SK-N-SH (cell line): ENCODE measurements at regions not wholly inside any gene's neighbourhood (a gene's known extent, or its start where the extent isn't known, plus 50 kb on each side); places are given as distances from the start of the nearest gene placed in this dataset.
"Not testable (repeated sequence)": the region's sequence is repeated elsewhere in the genome, so short reads cannot be mapped to it uniquely, and the experiment has no call there.

ENCODE experiments used
- CTCF ChIA-PET: fragments of 300-600, 350-600 bp; formaldehyde crosslinking; extraction: SDS; loops from one replicate; lab custom pipeline; 2021; lab: Yijun Ruan, JAX
- POLR2A ChIA-PET: fragments of 350-600 bp; sonication (Branson Sonifier 250); formaldehyde crosslinking; extraction: SDS; loops from one replicate; lab custom pipeline; 2020; ENCODE audit warnings: antibody characterized with exemption, inconsistent platforms; lab: Yijun Ruan, JAX
- DNase-seq: peaks from one replicate; pipeline ENCODE4 v3.0.0; 2012
- H2AFZ ChIP-seq: fragments of 200-600 bp; sonication (generic); 2 replicates; pipeline ENCODE4 v1.8.1; 2016; ENCODE audit warnings: antibody characterized with exemption, mild to moderate bottlenecking, low read depth
- H3F3A ChIP-seq: fragments of 200-600 bp; sonication (generic); replicated peaks from 2 replicates; pipeline ENCODE3; 2016; ENCODE audit warnings: antibody characterized with exemption, mild to moderate bottlenecking; ENCODE audit not compliant: insufficient read depth
- H3K27ac ChIP-seq, 2 experiments: fragments of 200-500 bp in 1 of 2; fragments of 200-600 bp in 1 of 2; sonication (Bioruptor generic) in 1 of 2; sonication (generic), shearing (Covaris generic) in 1 of 2; 2 replicates each; pipeline versions ENCODE4 v1.5.1 to v1.6.1; 2014 to 2016; ENCODE audit warnings: low read depth in 2 of 2, inconsistent platforms in 1 of 2, low read length in 1 of 2, mild to moderate bottlenecking in 1 of 2, mixed read lengths in 1 of 2
- H3K27me3 ChIP-seq: fragments of 200-600 bp; sonication (generic), shearing (Covaris generic); 2 replicates; pipeline ENCODE4 v1.6.1; 2016; ENCODE audit warnings: mixed run types; ENCODE audit not compliant: insufficient read depth
- H3K36me3 ChIP-seq, 2 experiments: fragments of 200-500 bp in 1 of 2; fragments of 200-600 bp in 1 of 2; sonication (Bioruptor generic) in 1 of 2; sonication (generic) in 1 of 2; replicated peaks in 1 of 2; 2 replicates each; pipeline versions ENCODE3 to v1.5.1; 2014 to 2016; ENCODE audit warnings: low read length in 1 of 2, mild to moderate bottlenecking in 1 of 2; ENCODE audit not compliant: insufficient read depth in 2 of 2, control insufficient read depth in 1 of 2
- H3K4me1 ChIP-seq, 2 experiments: fragments of 200-500 bp in 1 of 2; fragments of 200-600 bp in 1 of 2; sonication (Bioruptor generic) in 1 of 2; sonication (generic), shearing (Covaris generic) in 1 of 2; 2 replicates each; pipeline versions ENCODE4 v1.5.1 to v1.6.1; 2014 to 2016; ENCODE audit warnings: low read depth in 1 of 2, low read length in 1 of 2, mixed run types in 1 of 2; ENCODE audit not compliant: insufficient read depth in 2 of 2, control insufficient read depth in 1 of 2
- H3K4me2 ChIP-seq: fragments of 200-600 bp; sonication (generic), shearing (Covaris generic); 2 replicates; pipeline ENCODE4 v1.6.1; 2017; ENCODE audit warnings: mixed run types
- H3K4me3 ChIP-seq, 2 experiments: fragments of 200-500 bp in 1 of 2; fragments of 200-600 bp in 1 of 2; sonication (Bioruptor generic) in 1 of 2; sonication (generic), shearing (Covaris generic) in 1 of 2; 2 replicates each; pipeline versions ENCODE4 v1.5.1 to v1.8.1; 2014 to 2016; ENCODE audit warnings: low read depth in 2 of 2, inconsistent platforms in 1 of 2, low read length in 1 of 2, mild to moderate bottlenecking in 1 of 2, mixed read lengths in 1 of 2, moderate library complexity in 1 of 2
- H3K79me2 ChIP-seq: fragments of 200-600 bp; sonication (generic); 2 replicates; pipeline ENCODE4 v1.8.1; 2017; ENCODE audit warnings: mild to moderate bottlenecking; ENCODE audit not compliant: insufficient read depth
- H3K9ac ChIP-seq: fragments of 200-600 bp; sonication (generic); 2 replicates; pipeline ENCODE4 v1.6.1; 2017; ENCODE audit warnings: mixed run types
- H3K9me2 ChIP-seq: fragments of 200-600 bp; sonication (generic); 2 replicates; pipeline ENCODE4 v1.6.1; 2017; ENCODE audit warnings: mixed run types
- H3K9me3 ChIP-seq: fragments of 200-600 bp; sonication (generic); 2 replicates; pipeline ENCODE4 v1.6.1; 2017; ENCODE audit warnings: mixed run types, mild to moderate bottlenecking, moderate library complexity
- H4K20me1 ChIP-seq: fragments of 200-600 bp; sonication (generic); 2 replicates; pipeline ENCODE4 v1.6.1; 2017; ENCODE audit warnings: mild to moderate bottlenecking, mixed run types; ENCODE audit not compliant: insufficient read depth
- CHD2 ChIP-seq: fragments of 150-350 bp; IDR thresholded peaks from 2 replicates; pipeline ENCODE4 v1.6.1; 2018; ENCODE audit warnings: low read length; ENCODE audit not compliant: partially characterized antibody
- CTCF ChIP-seq: fragments of 200-600 bp; sonication (generic); IDR thresholded peaks from 2 replicates; pipeline ENCODE4 v1.6.1; 2017; ENCODE audit warnings: antibody characterized with exemption, mild to moderate bottlenecking, moderate library complexity
- EZH2phosphoT487 ChIP-seq: fragments of 200-600 bp; sonication (generic); IDR thresholded peaks from 2 replicates; pipeline ENCODE4 v1.6.1; 2017; ENCODE audit warnings: low read depth, mixed run types, mild to moderate bottlenecking, antibody characterized with exemption, moderate library complexity, borderline replicate concordance
- FOXM1 ChIP-seq: IDR thresholded peaks from 2 replicates; pipeline ENCODE4 v1.4.0; 2012; ENCODE audit warnings: low read depth, mild to moderate bottlenecking
- GATA2 ChIP-seq: sonication (generic); formaldehyde crosslinking; IDR thresholded peaks from 2 replicates; pipeline ENCODE4 v1.5.0; 2020; ENCODE audit warnings: mild to moderate bottlenecking, missing genetic modification reagents
- IRF3 ChIP-seq: fragments of 150-350 bp; IDR thresholded peaks from 2 replicates; pipeline ENCODE4 v1.6.1; 2016; ENCODE audit warnings: mild to moderate bottlenecking, low read depth, low read length
- JUND ChIP-seq: IDR thresholded peaks from 2 replicates; pipeline ENCODE4 v1.4.0; 2012
- MEF2A ChIP-seq: IDR thresholded peaks from 2 replicates; pipeline ENCODE4 v1.4.0; 2012; ENCODE audit warnings: low read depth, borderline replicate concordance
- NFIC ChIP-seq: IDR thresholded peaks from 2 replicates; pipeline ENCODE4 v1.4.0; 2012; ENCODE audit warnings: borderline replicate concordance
- RAD21 ChIP-seq: IDR thresholded peaks from 2 replicates; pipeline ENCODE4 v1.6.1; 2012; ENCODE audit warnings: mild to moderate bottlenecking, low read length
- SMC3 ChIP-seq: IDR thresholded peaks from 2 replicates; pipeline ENCODE4 v1.6.1; 2012; ENCODE audit warnings: low read depth, low read length, improper control_type of control experiment
- TEAD4 ChIP-seq: IDR thresholded peaks from 2 replicates; pipeline ENCODE4 v1.4.0; 2012; ENCODE audit warnings: mild to moderate bottlenecking, borderline replicate concordance; ENCODE audit not compliant: insufficient read depth
- ZBTB33 ChIP-seq: IDR thresholded peaks from 2 replicates; pipeline ENCODE4 v1.4.0; 2012; ENCODE audit warnings: low read depth, borderline replicate concordance
- WGBS: methylation state at CpG from one replicate; pipeline ENCODE4 v1.1.6; 2017; ENCODE audit warnings: low lambda C conversion rate; 5-methylcytosine and 5-hydroxymethylcytosine counted together
- TF ChIP-seq, protein P1 (sequence below): IDR thresholded peaks from 2 replicates; pipeline ENCODE4; 2012

- peak; percentile 6 for DNase-seq
- Histone ChIP-seq H4K20me1 (no peaks in the 10 kb centered on the region), H2AFZ (no peak overlapping the region), H3K36me3 (no peaks in the 10 kb centered on the region), H3K27ac (peak overlapping the region; percentile 23 to 69; a peak in 2 of 4 replicates), H3K4me1 (peaks cover 0 to 4% of the 10 kb centered on the region in 2 experiments; a peak in 2 of 4 replicates), H3K9me3 (no peaks in the 10 kb centered on the region), H3K79me2 (no peaks in the 10 kb centered on the region), H3K4me3 (no peak overlapping the region), H3K4me2 (no peak overlapping the region), H3K27me3 (no peaks in the 10 kb centered on the region), H3K9me2 (no peaks in the 10 kb centered on the region), H3F3A (peaks cover 8% of the 10 kb centered on the region), H3K9ac (no peak overlapping the region)
- TF ChIP-seq RAD21 (peak; percentile 45), CTCF (peak; percentile 75), EZH2phosphoT487 (no peak)
- WGBS = 98% methylated on average over 1 of the region's 1 CpG
- ChIA-PET CTCF (interaction anchor here (0.6 to 3.5 kb wide), 12 partner anchors 18 to 1879 kb away, joined by 3 to 28 read pairs (median 4); no protein-coding TSS in a partner anchor), POLR2A (no interaction called here)
Observed at GRCh38 chr12:84397263-84397662, 515.3 kb downstream of the SLC6A15 start.

GRCh38 chr12:84391176-84391575 lies 521.4 kb downstream of the SLC6A15 start:
- H3K27me3 ChIP-seq, H3K79me2 ChIP-seq, H3K27ac ChIP-seq, H3K9me2 ChIP-seq, H3K4me2 ChIP-seq, H2AFZ ChIP-seq, H3K9ac ChIP-seq, POLR2A ChIA-PET, H3K36me3 ChIP-seq, H4K20me1 ChIP-seq, H3F3A ChIP-seq, H3K4me3 ChIP-seq, DNase-seq, H3K9me3 ChIP-seq, CTCF ChIA-PET, H3K4me1 ChIP-seq: not testable (repeated sequence)

DNA sequence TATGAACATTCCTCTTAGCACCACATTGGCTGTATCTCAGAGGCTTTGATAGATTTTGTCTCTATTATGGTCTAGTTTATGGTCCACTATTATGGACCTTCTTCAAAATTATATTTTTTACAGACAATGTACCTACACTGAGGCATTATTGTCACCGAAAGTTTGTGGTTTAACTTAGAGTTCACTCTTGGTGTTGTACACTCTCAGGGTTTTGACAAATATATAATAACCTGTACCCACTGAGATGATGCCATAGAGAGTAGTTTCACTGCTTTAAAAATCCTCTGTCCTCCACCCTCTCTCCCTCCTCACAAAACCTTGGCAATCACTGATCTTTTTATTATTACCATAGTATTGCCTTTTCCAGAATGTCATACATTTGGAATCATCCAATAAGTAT lies 528.2 kb downstream of the SLC6A15 start:
- H3K9me2 ChIP-seq = no peaks in the 10 kb centered on the region
- POLR2A ChIA-PET = no interaction called here
- H2AFZ ChIP-seq = no peak overlapping the region
- H4K20me1 ChIP-seq = no peaks in the 10 kb centered on the region
- no peak for TF ChIP-seq FOXM1
- TF ChIP-seq NFIC = no peak
- TF ChIP-seq ZBTB33 = no peak
- no peak for TF ChIP-seq MEF2A
- TF ChIP-seq IRF3 = no peak
- TF ChIP-seq CHD2 = no peak
- no peak for TF ChIP-seq SMC3
- TF ChIP-seq, protein P1, sequence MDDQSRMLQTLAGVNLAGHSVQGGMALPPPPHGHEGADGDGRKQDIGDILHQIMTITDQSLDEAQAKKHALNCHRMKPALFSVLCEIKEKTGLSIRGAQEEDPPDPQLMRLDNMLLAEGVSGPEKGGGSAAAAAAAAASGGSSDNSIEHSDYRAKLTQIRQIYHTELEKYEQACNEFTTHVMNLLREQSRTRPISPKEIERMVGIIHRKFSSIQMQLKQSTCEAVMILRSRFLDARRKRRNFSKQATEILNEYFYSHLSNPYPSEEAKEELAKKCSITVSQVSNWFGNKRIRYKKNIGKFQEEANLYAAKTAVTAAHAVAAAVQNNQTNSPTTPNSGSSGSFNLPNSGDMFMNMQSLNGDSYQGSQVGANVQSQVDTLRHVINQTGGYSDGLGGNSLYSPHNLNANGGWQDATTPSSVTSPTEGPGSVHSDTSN = no peak
- no peak for TF ChIP-seq JUND
- no peak for TF ChIP-seq GATA2 (CRISPR knock-in tag)
- no peak for TF ChIP-seq TEAD4
- peaks cover 6% of the 10 kb centered on the region; the same call in 1 of the 2 replicates for H3K9me3 ChIP-seq
- H3K27ac ChIP-seq = no peak overlapping the region
- H3K9ac ChIP-seq = no peak overlapping the region
- WGBS = 80% methylated on average over 1 of the region's 1 CpG
- CTCF ChIA-PET = no interaction called here
- H3K79me2 ChIP-seq = no peaks in the 10 kb centered on the region
- DNase-seq = no peak
- no peaks in the 10 kb centered on the region for H3K27me3 ChIP-seq
- no peaks in the 10 kb centered on the region for H3K36me3 ChIP-seq
- H3F3A ChIP-seq = peaks cover 9% of the 10 kb centered on the region
- H3K4me1 ChIP-seq = no peaks in the 10 kb centered on the region
- H3K4me2 ChIP-seq = no peak overlapping the region
- no peak overlapping the region for H3K4me3 ChIP-seq
